Gastroesophageal sphincter (tissue), 3 donors: ENCODE measurements at regions not wholly inside any gene's neighbourhood (a gene's known extent, or its start where the extent isn't known, plus 50 kb on each side); places are given as distances from the start of the nearest gene placed in this dataset.
"Not testable (repeated sequence)": the region's sequence is repeated elsewhere in the genome, so short reads cannot be mapped to it uniquely, and the experiment has no call there.

ENCODE experiments used
- POLR2A ChIP-seq, 2 donors: fragments of 450-650 bp; IDR thresholded peaks; one replicate each; pipeline ENCODE4 v1.6.1; 2017; ENCODE audit warnings: antibody characterized with exemption in 2 of 2, mild to moderate bottlenecking in 2 of 2, moderate library complexity in 1 of 2
- TF ChIP-seq, protein P1 (sequence below), 4 experiments: fragments of 200-600 bp in 2 of 4; fragments of 450-650 bp in 2 of 4; sonication (generic) in 1 of 4; IDR thresholded peaks; one replicate each; pipeline ENCODE4 v1.5.1; 2017 to 2019; ENCODE audit warnings: antibody characterized with exemption in 4 of 4, mild to moderate bottlenecking in 2 of 4, moderate library complexity in 2 of 4

- TF ChIP-seq, protein P1, sequence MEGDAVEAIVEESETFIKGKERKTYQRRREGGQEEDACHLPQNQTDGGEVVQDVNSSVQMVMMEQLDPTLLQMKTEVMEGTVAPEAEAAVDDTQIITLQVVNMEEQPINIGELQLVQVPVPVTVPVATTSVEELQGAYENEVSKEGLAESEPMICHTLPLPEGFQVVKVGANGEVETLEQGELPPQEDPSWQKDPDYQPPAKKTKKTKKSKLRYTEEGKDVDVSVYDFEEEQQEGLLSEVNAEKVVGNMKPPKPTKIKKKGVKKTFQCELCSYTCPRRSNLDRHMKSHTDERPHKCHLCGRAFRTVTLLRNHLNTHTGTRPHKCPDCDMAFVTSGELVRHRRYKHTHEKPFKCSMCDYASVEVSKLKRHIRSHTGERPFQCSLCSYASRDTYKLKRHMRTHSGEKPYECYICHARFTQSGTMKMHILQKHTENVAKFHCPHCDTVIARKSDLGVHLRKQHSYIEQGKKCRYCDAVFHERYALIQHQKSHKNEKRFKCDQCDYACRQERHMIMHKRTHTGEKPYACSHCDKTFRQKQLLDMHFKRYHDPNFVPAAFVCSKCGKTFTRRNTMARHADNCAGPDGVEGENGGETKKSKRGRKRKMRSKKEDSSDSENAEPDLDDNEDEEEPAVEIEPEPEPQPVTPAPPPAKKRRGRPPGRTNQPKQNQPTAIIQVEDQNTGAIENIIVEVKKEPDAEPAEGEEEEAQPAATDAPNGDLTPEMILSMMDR (IDR thresholded peaks at IDR 0.05) = not testable (repeated sequence)
- not testable (repeated sequence) for TF ChIP-seq POLR2A (IDR thresholded peaks at IDR 0.05)
Observed at GRCh38 chr7:136114467-136114866, 137.3 kb upstream of the MTPN start.
